Activated T-helper 17 cell treated with anti-CD3 and anti-CD28 coated beads, Interleukin-2, amount 50 U/mL, for 72 hours (primary cell): ENCODE measurements at regions not wholly inside any gene's neighbourhood (a gene's known extent, or its start where the extent isn't known, plus 50 kb on each side); places are given as distances from the start of the nearest gene placed in this dataset.
"Not testable (repeated sequence)": the region's sequence is repeated elsewhere in the genome, so short reads cannot be mapped to it uniquely, and the experiment has no call there.

Experiments
- ATAC-seq: fragments of 150-1000 bp; cut with Tn5 transposase; replicated peaks from 2 replicates; pipeline ENCODE4 v1.10.0; 2021; ENCODE audit warnings: mild to moderate bottlenecking, moderate library complexity
- H3K27ac Mint-ChIP-seq: one replicate; pipeline ENCODE4 v1.8.0; 2022; ENCODE audit warnings: mixed read lengths
- H3K27me3 Mint-ChIP-seq: one replicate; pipeline ENCODE4 v1.8.0; 2022; ENCODE audit warnings: mixed read lengths
- H3K36me3 Mint-ChIP-seq: one replicate; pipeline ENCODE4 v1.8.0; 2022; ENCODE audit warnings: low read depth, mild to moderate bottlenecking, mixed read lengths
- H3K4me1 Mint-ChIP-seq: one replicate; pipeline ENCODE4 v1.8.0; 2022; ENCODE audit warnings: mixed read lengths
- H3K4me3 Mint-ChIP-seq: one replicate; pipeline ENCODE4 v1.8.0; 2022; ENCODE audit warnings: mild to moderate bottlenecking, mixed read lengths
- H3K9me3 Mint-ChIP-seq: one replicate; pipeline ENCODE4 v1.8.0; 2022; ENCODE audit warnings: mixed read lengths

DNA sequence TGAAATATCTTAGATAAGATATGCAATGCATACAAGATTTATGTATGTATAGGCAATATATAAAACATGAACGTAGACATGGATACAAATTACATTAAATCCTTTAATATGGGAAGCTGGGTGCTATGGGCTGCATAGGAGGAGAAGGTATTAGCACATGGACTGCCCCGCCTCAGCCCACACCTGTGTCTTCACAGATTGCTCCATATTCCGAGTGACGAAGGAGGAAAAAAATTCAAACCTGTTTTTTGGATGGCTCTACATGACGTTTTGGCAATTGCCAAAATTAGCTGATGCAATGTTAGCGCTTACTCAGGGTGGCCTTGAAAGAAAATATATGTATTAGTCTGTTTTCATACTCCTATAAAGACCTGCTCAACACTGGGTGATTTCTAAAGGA lies 223.4 kb upstream of the SLCO3A1 start:
- no peak for ATAC-seq
- no peaks in the 10 kb centered on the region for H3K9me3 Mint-ChIP-seq
- H3K4me3 Mint-ChIP-seq, result no peak overlapping the region
- H3K4me1 Mint-ChIP-seq, result no peaks in the 10 kb centered on the region
- no peak overlapping the region for H3K27ac Mint-ChIP-seq
- H3K36me3 Mint-ChIP-seq, result no peaks in the 10 kb centered on the region
- H3K27me3 Mint-ChIP-seq, result peaks cover 3% of the 10 kb centered on the region

DNA sequence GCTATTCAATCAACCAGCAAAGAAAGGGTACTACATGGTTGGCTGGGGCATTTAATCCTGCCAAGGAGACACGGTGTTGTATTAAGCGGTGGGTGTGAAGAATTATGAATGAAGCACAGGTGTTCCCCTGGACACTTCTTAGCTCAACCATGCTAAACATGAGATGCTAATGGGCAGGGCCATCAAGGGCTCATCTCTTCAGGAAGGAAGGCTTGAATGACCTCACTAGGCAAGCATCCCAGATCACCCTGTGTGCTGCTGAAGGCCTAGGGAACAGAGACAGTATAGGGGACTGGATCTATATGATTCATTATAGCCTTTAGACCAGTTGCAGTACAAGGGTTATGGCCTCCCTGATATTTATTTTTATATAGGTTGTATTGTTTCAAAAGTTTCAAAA lies 221.3 kb upstream of the SLCO3A1 start:
- ATAC-seq, result no peak
- no peak overlapping the region for H3K4me3 Mint-ChIP-seq
- no peaks in the 10 kb centered on the region for H3K36me3 Mint-ChIP-seq
- H3K27me3 Mint-ChIP-seq, result peaks cover 9% of the 10 kb centered on the region
- no peak overlapping the region for H3K27ac Mint-ChIP-seq
- no peaks in the 10 kb centered on the region for H3K4me1 Mint-ChIP-seq
- no peaks in the 10 kb centered on the region for H3K9me3 Mint-ChIP-seq

DNA sequence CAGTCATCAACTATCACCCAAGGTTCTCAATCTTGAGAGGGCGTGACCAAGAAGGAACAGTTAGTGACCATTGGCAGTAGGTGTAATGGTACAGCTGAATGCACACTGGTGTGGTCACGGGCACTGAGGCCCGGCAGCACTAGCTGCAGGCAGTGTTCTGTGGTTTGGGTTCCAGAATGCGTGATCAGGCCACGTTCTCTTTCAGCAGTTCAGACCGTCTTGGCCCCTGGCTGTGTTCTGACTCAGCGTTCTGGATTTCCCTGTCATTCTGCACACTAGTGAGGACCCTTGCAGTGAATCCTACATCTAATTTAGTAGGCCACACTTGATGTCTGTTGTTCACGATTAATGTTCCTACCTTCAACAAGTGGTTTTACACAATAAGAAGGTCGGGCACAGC lies 220.5 kb upstream of the SLCO3A1 start:
- H3K27me3 Mint-ChIP-seq, result peaks cover 11% of the 10 kb centered on the region
- no peaks in the 10 kb centered on the region for H3K4me1 Mint-ChIP-seq
- H3K36me3 Mint-ChIP-seq, result no peaks in the 10 kb centered on the region
- no peak overlapping the region for H3K4me3 Mint-ChIP-seq
- no peak overlapping the region for H3K27ac Mint-ChIP-seq
- H3K9me3 Mint-ChIP-seq, result peaks cover 4% of the 10 kb centered on the region
- ATAC-seq, result no peak

DNA sequence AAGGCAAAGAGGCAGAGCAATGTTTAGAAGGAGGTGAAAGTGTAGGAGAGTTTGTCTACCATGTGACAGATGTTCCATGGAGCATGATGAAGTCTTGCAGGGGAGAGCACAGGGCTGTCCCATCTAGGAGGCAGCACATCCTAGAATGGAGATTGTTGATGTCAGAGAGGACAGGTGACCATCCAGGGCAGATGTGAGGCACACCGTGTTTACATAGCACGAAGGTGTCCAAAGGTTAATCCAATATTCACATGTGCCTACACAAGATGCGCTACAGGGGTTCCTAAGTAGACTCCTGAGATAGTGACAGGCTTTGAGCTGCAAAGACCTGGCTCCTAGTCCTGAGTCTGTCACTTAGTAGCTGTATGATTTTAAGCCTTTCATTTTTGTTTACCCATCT lies 219.3 kb upstream of the SLCO3A1 start:
- Mint-ChIP-seq H3K36me3 (no peaks in the 10 kb centered on the region), H3K4me1 (no peaks in the 10 kb centered on the region), H3K9me3 (peaks cover 8% of the 10 kb centered on the region), H3K27me3 (peaks cover 16% of the 10 kb centered on the region), H3K4me3 (no peak overlapping the region), H3K27ac (no peak overlapping the region)
- no peak for ATAC-seq

DNA sequence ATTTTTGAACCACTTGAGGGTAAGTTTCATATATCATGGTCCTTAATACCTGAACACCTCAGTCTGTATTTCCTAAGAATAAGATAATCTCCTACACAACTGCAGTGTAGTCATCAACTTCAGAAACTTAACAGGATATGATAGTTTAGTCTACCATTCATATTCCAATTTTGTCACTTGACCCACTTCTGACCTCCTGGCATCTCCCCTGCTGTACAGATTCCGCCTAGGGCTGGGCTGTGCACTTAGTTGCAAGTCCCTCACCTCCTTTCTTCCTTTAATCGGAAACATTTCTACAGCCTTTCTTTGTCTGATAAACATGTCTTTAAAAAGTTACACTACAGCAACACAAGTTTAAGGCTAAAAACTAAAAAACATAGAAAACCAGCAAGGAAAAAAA lies 218.4 kb upstream of the SLCO3A1 start:
- Mint-ChIP-seq H3K9me3 (peaks cover 8% of the 10 kb centered on the region), H3K4me3 (no peak overlapping the region), H3K36me3 (no peaks in the 10 kb centered on the region), H3K4me1 (no peaks in the 10 kb centered on the region), H3K27ac (no peak overlapping the region), H3K27me3 (peaks cover 16% of the 10 kb centered on the region)
- ATAC-seq, result no peak

DNA sequence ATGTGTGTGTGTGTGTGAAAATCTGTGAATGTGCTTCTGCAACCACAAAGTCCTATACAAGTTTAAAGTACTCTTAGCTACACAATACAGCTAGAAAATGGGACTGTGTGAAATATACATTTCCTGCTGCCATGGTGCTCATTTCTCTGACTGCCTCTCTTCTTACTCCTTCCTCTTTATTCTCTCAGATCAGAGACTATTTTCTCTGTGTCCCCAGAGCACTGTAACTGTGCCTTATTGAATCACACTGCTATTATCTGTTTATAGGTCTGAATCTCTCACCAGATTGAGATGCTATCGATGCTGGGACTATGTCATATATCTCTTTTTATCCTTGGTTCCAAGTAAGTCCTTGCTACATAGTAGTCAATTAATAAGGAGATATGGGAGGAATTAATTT lies 217.9 kb upstream of the SLCO3A1 start:
- H3K27me3 Mint-ChIP-seq, result peaks cover 16% of the 10 kb centered on the region

DNA sequence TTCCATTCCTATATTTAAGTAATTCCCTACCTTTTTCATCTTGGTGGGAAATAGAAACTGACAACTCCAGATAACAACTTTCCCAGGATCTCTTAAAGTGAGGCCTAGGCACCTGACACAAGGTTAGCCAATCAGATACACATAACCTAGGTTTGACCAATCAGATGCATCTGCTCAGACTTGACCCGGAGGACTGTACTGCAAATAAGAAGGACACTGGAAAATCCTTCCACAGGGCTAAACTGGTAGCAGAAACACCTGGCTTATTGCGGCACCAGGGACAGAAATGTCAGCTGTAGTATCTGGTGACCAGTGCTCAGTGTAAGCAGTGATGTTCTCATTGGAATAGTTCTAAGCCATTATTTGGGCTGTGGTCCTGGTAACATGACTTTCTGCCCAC lies 204.5 kb upstream of the SLCO3A1 start:
- no peak for ATAC-seq
- H3K4me1 Mint-ChIP-seq, result no peaks in the 10 kb centered on the region
- H3K9me3 Mint-ChIP-seq, result no peaks in the 10 kb centered on the region
- H3K4me3 Mint-ChIP-seq, result no peak overlapping the region
- H3K27ac Mint-ChIP-seq, result no peak overlapping the region
- no peaks in the 10 kb centered on the region for H3K36me3 Mint-ChIP-seq
- H3K27me3 Mint-ChIP-seq, result peaks cover 12% of the 10 kb centered on the region

More for the DNA sequence above, 217.9 kb upstream of the SLCO3A1 start:
- Mint-ChIP-seq H3K9me3 (peaks cover 11% of the 10 kb centered on the region), H3K27ac (no peak overlapping the region), H3K4me1 (no peaks in the 10 kb centered on the region), H3K4me3 (no peak overlapping the region), H3K36me3 (no peaks in the 10 kb centered on the region)
- ATAC-seq, result no peak

DNA sequence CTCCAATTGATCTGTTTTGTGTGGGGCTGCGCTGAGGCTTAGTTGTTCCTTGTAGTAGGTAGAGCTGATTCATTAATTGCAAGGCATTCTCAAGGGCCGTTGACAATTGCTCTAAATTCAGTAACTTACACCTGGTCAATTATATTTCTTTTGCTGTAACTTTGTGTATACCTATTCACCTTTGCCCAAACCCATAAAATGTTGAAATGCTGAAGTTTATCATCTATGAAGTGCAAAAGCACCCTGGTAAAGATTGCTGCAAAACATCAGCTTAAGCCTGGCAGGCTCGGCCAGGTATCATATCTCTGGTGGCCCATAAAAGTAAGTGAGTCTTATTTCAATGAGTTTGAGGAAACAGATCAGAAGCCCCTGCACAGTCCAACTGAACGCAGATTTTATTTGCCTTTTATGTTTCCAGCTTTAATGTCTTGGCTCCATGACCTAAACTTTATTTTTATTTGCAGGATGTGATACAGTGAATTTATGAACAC lies 203.6 kb upstream of the SLCO3A1 start:
- ATAC-seq, result no peak
- Mint-ChIP-seq H3K9me3 (no peaks in the 10 kb centered on the region), H3K4me3 (no peak overlapping the region), H3K4me1 (no peaks in the 10 kb centered on the region), H3K27me3 (peaks cover 12% of the 10 kb centered on the region), H3K36me3 (no peaks in the 10 kb centered on the region), H3K27ac (no peak overlapping the region)

DNA sequence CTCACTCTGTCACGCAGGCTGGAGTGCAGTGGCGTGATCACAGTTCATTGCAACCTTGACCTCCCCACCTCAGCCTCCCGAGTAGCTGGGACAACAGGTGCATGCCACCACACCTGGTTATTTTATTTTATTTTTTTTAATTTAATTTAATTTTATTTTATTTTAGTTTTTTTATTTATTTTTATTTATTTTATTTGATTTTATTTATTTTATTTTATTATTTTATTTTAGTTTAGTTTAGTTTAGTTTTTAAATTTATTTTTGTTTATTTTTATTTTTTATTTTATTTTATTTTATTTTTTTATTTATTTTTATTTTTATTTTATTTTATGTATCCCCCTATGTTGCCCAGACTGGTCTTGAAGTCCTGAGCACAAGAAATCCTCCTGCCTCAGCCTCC lies 202.3 kb upstream of the SLCO3A1 start:
- no peak for ATAC-seq
- peaks cover 20% of the 10 kb centered on the region for H3K27me3 Mint-ChIP-seq
- no peak overlapping the region for H3K4me3 Mint-ChIP-seq
- no peaks in the 10 kb centered on the region for H3K9me3 Mint-ChIP-seq
- H3K36me3 Mint-ChIP-seq, result no peaks in the 10 kb centered on the region
- no peak overlapping the region for H3K27ac Mint-ChIP-seq
- no peaks in the 10 kb centered on the region for H3K4me1 Mint-ChIP-seq

DNA sequence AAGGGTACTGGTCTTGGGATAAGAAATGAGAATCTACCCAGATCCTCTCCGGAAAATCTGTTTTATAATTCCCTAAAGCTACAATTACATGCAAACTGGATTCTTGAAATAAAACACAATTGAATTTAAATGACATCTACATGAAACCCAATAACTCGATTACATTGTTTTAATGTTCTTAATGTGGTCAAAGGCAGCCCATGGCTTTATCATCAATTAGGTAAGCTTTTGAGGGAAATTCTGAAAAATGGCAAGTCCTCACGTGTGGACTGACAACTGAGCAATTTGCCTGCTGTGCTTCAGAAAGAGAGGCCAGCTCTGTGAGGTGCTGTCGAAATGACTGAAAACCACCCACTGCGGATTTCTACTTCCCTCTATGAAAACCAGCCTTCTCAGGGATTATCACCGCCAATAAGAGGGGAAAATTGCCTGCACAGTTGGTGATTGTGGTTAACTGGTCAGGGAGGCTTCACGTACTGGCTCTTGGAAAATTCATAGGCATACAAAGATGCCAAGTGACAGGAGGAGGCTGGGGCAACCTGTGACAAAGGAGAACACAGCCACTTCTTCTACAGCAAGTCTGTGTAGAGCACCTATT lies 200.8 kb upstream of the SLCO3A1 start:
- H3K4me3 Mint-ChIP-seq, result no peak overlapping the region
- no peaks in the 10 kb centered on the region for H3K4me1 Mint-ChIP-seq
- H3K27ac Mint-ChIP-seq, result no peak overlapping the region
- ATAC-seq, result no peak
- H3K36me3 Mint-ChIP-seq, result no peaks in the 10 kb centered on the region
- H3K27me3 Mint-ChIP-seq, result peaks cover 23% of the 10 kb centered on the region
- H3K9me3 Mint-ChIP-seq, result no peaks in the 10 kb centered on the region

DNA sequence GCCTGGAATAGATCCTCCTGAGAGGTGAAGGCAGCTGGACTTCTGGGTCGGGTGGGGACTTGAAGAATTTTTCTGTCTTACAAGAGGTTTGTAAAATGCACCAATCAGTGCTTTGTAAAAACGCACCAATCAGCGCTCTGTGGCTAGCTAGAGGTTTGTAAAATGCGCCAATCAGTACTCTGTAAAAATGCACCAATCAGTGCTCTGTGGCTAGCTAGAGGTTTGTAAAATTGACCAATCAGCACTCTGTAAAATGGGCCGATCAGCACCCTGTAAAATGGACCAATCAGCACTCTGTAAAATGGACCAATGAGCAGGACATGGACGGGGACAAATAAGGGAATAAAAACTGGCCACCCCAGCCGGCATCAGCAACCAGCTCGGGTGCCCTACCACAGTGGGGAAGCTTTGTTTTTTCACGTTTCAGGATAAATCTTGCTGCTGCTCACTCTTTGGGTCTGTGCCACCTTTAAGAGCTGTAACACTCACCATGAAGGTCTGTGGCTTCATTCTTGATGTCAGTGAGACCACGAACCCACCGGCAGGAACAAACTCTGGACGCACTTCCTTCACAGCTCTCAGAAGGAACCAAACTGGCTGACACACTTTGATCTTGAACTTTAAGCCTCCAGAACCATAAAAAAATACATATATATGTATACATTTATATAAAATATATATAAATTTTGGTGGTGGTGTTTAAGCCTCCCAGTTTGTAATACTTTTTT lies 197.8 kb upstream of the SLCO3A1 start:
- not testable (repeated sequence) for H3K9me3 Mint-ChIP-seq, H3K4me1 Mint-ChIP-seq, H3K27ac Mint-ChIP-seq, H3K4me3 Mint-ChIP-seq, ATAC-seq, H3K36me3 Mint-ChIP-seq
- peaks cover 32% of the 10 kb centered on the region for H3K27me3 Mint-ChIP-seq

DNA sequence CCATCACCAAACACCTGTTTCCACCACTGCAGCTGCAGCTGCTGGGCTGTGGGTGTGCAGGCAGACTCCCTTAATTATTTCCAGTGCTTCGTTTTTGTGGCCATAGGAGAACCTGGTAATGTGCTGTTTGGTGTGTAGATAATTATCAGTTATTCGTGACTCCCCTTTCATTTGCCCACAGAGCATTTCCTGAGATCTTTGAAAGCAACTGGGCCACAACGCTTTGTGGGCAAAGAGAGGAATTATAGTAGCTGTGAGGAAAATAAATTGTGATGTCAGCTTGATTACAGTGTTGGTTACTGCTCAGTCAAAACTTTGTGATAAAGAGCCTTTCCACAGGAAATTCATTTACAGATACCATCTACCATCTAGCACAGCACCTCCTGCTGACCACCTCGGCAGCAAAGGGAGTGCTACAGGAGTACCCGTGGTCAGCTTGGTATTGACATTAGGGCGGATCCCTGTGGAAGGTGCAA lies 193.3 kb upstream of the SLCO3A1 start:
- Mint-ChIP-seq H3K36me3 (no peaks in the 10 kb centered on the region), H3K9me3 (no peaks in the 10 kb centered on the region), H3K4me3 (no peak overlapping the region), H3K27ac (no peak overlapping the region), H3K27me3 (peaks cover 21% of the 10 kb centered on the region), H3K4me1 (peaks cover 6% of the 10 kb centered on the region)
- no peak for ATAC-seq

DNA sequence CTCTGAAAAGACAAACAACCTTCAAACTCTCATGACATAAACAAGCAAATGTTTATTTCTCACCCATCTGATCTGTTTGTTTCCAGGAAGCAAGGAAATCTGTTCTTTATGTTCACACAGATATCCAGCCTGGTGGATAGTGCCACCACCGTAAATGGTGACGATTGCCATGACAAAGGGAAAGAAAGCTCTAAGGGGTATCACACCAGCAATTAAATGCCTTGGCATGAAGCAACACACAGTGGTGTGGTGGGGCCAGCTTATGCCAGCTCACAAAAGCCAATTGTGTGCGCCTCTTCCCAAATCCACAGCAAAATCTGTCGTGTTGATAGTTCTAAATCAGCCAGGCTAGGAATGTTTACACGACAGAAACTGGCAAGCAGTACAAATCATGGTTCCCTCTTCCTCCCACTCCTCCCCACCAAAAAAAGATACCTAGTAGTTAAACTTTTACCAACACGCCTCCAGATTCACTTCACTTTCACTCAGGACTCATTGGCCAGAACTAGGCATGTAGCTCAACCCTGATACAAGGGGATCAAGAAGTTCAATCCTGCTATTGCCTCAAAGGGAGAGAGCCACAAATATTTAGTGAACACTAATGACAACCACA lies 189.2 kb upstream of the SLCO3A1 start:
- Mint-ChIP-seq H3K9me3 (no peaks in the 10 kb centered on the region), H3K27ac (no peak overlapping the region)

DNA sequence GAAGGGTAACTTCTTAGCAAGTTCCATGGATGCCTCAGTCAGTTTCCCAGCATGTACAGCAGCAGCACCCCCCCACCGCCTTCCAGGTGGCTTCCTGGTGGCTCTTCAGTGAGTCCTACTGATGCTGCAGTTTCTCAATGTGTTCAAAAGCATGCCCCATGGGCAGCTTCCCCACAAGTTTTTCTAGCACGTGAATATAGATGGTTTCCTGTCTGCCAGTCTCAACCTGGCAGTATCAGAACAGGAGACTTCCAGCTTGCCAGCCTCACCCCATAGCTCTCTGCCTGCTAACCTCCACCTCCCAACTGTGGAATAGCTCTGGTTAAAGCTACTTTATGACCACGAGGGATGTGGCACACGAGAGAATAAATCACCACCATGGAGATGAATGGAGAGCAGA lies 188.3 kb upstream of the SLCO3A1 start:
- Mint-ChIP-seq H3K4me1 (peaks cover 2% of the 10 kb centered on the region), H3K27ac (no peak overlapping the region), H3K9me3 (no peaks in the 10 kb centered on the region), H3K36me3 (no peaks in the 10 kb centered on the region), H3K4me3 (no peak overlapping the region), H3K27me3 (no peaks in the 10 kb centered on the region)
- no peak for ATAC-seq

More for the DNA sequence above, 189.2 kb upstream of the SLCO3A1 start:
- peaks cover 6% of the 10 kb centered on the region for H3K4me1 Mint-ChIP-seq
- H3K36me3 Mint-ChIP-seq, result no peaks in the 10 kb centered on the region
- no peaks in the 10 kb centered on the region for H3K27me3 Mint-ChIP-seq
- ATAC-seq, result no peak
- H3K4me3 Mint-ChIP-seq, result no peak overlapping the region

DNA sequence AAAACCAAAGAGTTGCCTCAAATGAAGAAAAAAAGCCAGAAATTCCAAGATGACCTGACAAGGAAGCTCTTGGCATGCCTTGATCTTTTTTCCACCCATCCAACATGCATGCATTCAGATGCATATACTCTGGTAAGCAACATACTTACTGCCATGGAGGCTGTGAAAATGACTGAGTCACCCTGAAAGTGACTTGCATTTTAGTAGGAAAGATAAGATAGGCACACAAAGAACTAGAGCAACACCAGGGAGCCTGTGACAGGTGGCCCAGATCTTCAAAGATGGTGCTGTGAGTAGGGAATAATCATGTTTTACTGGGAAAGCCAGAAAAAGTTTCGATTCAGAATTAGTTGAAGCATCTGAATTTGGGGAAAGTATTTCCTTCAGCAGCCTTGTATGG lies 185.1 kb upstream of the SLCO3A1 start:
- H3K9me3 Mint-ChIP-seq, result no peaks in the 10 kb centered on the region
- H3K27ac Mint-ChIP-seq, result no peak overlapping the region
- no peak overlapping the region for H3K4me3 Mint-ChIP-seq
- peaks cover 3% of the 10 kb centered on the region for H3K27me3 Mint-ChIP-seq
- no peaks in the 10 kb centered on the region for H3K36me3 Mint-ChIP-seq
- H3K4me1 Mint-ChIP-seq, result no peaks in the 10 kb centered on the region
- no peak for ATAC-seq
